Tibial nerve (tissue), 4 donors: ENCODE measurements at regions not wholly inside any gene's neighbourhood (a gene's known extent, or its start where the extent isn't known, plus 50 kb on each side); places are given as distances from the start of the nearest gene placed in this dataset.

Source experiments
- EP300 ChIP-seq, 2 donors: sonication (generic); formaldehyde crosslinking; IDR thresholded peaks; one replicate each; pipeline ENCODE4 v1.6.1; 2017; ENCODE audit warnings: antibody characterized with exemption in 2 of 2, mild to moderate bottlenecking in 1 of 2
- TF ChIP-seq, protein P1 (sequence below), 5 experiments: fragments of 200-600 bp in 3 of 5; fragments of 450-650 bp in 2 of 5; sonication (generic) in 3 of 5; IDR thresholded peaks; one replicate each; pipeline ENCODE4 v1.5.1; 2016 to 2019; ENCODE audit warnings: antibody characterized with exemption in 5 of 5, mild to moderate bottlenecking in 3 of 5, moderate library complexity in 2 of 5

DNA sequence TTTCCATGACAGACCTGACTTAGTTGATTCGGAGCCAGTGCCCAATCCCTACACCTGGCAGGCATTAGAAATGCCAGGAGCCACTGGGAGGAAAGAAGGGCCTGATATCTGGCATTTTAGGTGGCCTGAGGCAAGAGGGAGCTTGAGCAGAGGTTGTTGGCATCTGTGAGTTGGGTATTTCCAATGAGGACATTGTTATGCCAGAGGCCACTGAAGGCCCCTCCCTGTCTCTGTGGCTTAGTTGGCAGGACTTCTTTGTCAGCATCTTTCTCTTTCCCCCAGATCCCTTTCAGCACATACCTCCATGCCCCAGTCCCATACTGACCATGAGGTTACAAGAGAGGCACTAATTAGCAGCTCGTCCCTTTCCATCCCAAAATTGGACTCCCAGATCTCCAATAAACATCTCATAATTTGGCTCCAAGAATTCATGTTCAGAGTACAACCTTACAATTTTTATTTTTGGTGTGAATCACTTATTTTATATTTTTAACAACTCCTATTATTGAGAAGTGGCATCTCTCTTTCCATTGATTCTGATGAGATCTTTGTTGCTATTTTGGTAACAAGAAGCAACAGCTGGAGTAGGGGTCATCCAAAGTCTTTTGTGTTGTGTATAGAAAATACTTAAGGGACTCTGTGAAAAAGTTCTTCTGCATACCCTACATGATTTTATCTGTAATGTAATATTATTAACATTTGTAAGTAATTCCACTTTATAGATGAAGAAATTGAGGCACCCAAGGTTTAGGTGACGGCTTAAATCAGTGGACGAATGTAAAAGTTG is 68.6 kb upstream of the MAP3K1 start:
- TF ChIP-seq EP300 (IDR thresholded peaks at IDR 0.05), result no peak
- TF ChIP-seq, protein P1, sequence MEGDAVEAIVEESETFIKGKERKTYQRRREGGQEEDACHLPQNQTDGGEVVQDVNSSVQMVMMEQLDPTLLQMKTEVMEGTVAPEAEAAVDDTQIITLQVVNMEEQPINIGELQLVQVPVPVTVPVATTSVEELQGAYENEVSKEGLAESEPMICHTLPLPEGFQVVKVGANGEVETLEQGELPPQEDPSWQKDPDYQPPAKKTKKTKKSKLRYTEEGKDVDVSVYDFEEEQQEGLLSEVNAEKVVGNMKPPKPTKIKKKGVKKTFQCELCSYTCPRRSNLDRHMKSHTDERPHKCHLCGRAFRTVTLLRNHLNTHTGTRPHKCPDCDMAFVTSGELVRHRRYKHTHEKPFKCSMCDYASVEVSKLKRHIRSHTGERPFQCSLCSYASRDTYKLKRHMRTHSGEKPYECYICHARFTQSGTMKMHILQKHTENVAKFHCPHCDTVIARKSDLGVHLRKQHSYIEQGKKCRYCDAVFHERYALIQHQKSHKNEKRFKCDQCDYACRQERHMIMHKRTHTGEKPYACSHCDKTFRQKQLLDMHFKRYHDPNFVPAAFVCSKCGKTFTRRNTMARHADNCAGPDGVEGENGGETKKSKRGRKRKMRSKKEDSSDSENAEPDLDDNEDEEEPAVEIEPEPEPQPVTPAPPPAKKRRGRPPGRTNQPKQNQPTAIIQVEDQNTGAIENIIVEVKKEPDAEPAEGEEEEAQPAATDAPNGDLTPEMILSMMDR (IDR thresholded peaks at IDR 0.05), result no peak
